ENCODE measurements at regions not wholly inside any gene's neighbourhood (a gene's known extent, or its start where the extent isn't known, plus 50 kb on each side); places are given as distances from the start of the nearest gene placed in this dataset.

DNA sequence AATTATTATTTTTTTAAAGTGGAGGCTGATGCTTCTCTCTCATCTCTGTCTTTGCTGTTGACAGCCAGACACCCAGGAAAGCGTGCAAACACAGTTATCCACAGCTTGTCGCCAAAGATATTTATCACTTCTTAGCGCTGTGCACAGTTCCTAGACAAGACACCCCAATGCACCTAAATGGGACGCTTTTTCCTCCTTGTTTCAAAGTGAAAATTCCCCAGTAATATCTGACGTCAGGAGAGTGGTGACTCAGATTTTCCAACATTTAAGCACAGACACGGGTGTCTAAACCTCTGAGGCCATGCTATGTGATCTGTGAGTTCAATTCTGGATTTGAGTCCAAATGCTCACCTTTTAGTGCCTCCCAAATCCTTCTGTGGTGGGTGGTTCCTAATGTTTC lies 151.6 kb downstream of the EMX2 start:
- WGBS, 2 experiments (ENCODE audit: extremely low coverage in 1 of 2, insufficient coverage in 1 of 2, insufficient read length in 1 of 2, insufficient replicate concordance in 2 of 2, low coverage in 1 of 2, low lambda C conversion rate in 2 of 2, missing lambda C conversion rate in 1 of 2) = 87% methylated on average over 6 of the region's 6 CpGs; no CpG with 5 or more reads in 1 of the 2 experiments
- Histone ChIP-seq H4K8ac (ENCODE audit: extremely low read depth, insufficient read depth, low read length) (no peak overlapping the region), H3K9ac (replicated peaks in 1 of 4; ENCODE audit: extremely low read depth in 1 of 4, low read depth in 3 of 4, low read length in 3 of 4) (no peak overlapping the region), H3K23ac (ENCODE audit: insufficient read length) (no peak overlapping the region), H2AFZ (ENCODE audit: low read length) (no peak overlapping the region), H3K18ac (ENCODE audit: extremely low read depth, low read length) (no peak overlapping the region), H4K5ac (ENCODE audit: insufficient read length, low read depth, low read length) (no peak overlapping the region), H3K14ac (ENCODE audit: insufficient read length) (no peak overlapping the region), H3K9me3 (ENCODE audit: insufficient read depth in 2 of 2, low read depth in 1 of 2, low read length in 1 of 2) (no peaks in the 10 kb centered on the region), H3K27me3 (replicated peaks in 1 of 4; ENCODE audit: control insufficient read depth in 3 of 4, extremely low read depth in 1 of 4, insufficient read depth in 3 of 4, low read length in 3 of 4) (no peaks in the 10 kb centered on the region), H3K79me2 (ENCODE audit: control insufficient read depth in 1 of 2, insufficient read depth in 2 of 2, low read length in 2 of 2) (no peaks in the 10 kb centered on the region), H3K23me2 (ENCODE audit: low read depth, low read length) (no peaks in the 10 kb centered on the region; the same call in 1 of the 2 replicates), H4K20me1 (replicated peaks in 1 of 2; ENCODE audit: control insufficient read depth in 1 of 2, insufficient read depth in 2 of 2, low read length in 2 of 2) (no peaks in the 10 kb centered on the region), H2BK12ac (ENCODE audit: low read depth, low read length) (no peak overlapping the region), H3K27ac (ENCODE audit: low read depth, low read length) (no peak overlapping the region), H2AK5ac (ENCODE audit: low read depth, low read length) (no peak overlapping the region), H2BK20ac (ENCODE audit: low read length) (no peak overlapping the region), H2BK15ac (ENCODE audit: low read length) (no peak overlapping the region), H3K79me1 (ENCODE audit: low read depth, low read length) (no peaks in the 10 kb centered on the region), H3K4me1 (replicated peaks in 1 of 4; ENCODE audit: control insufficient read depth in 3 of 4, insufficient read depth in 4 of 4, low read length in 3 of 4) (peaks cover 0 to 3% (median 0%) of the 10 kb centered on the region in 4 experiments; a peak in 2 of 7 replicates), H2BK5ac (ENCODE audit: low read depth, low read length) (no peak overlapping the region), H4K91ac (replicated peaks; ENCODE audit: insufficient read length, low read length) (no peak overlapping the region), H3K56ac (replicated peaks; ENCODE audit: insufficient read length, low read depth, low read length) (no peak overlapping the region), H3K4me3 (ENCODE audit: extremely low read depth in 1 of 4, insufficient read depth in 2 of 4, low read depth in 3 of 4, low read length in 4 of 4) (no peak overlapping the region), H3K36me3 (ENCODE audit: control insufficient read depth in 2 of 4, insufficient read depth in 4 of 4, low read length in 3 of 4) (no peaks in the 10 kb centered on the region), H2BK120ac (replicated peaks; ENCODE audit: low read depth, low read length) (no peak overlapping the region), H3K4me2 (ENCODE audit: insufficient read depth in 1 of 2, low read depth in 2 of 2, low read length in 2 of 2) (no peak overlapping the region), H3K4ac (replicated peaks; ENCODE audit: insufficient read length, low read depth, low read length) (no peak overlapping the region)
- ChIA-PET POLR2A (ENCODE audit: partially characterized antibody) (no interaction called here), CTCF (ENCODE audit: partially characterized antibody) (interaction anchor here (0.7 to 1.5 kb wide), 6 partner anchors 9 to 198 kb away, joined by 3 read pairs; no protein-coding TSS in a partner anchor)
- no peak for DNase-seq (ENCODE audit: low read depth in 1 of 2, low spot score in 2 of 2)
- no peak for FAIRE-seq
- TF ChIP-seq SIN3A (conservative IDR thresholded peaks at IDR 0.05 in 1 of 2, IDR thresholded peaks at IDR 0.05 in 1 of 2; ENCODE audit: low read depth in 1 of 2, low read length in 2 of 2) = no peak
- TF ChIP-seq TEAD4 (IDR thresholded peaks at IDR 0.05; ENCODE audit: low read depth, low read length) = no peak

All from H1 (cell line).